Ovary (tissue), 3 donors: ENCODE measurements at regions not wholly inside any gene's neighbourhood (a gene's known extent, or its start where the extent isn't known, plus 50 kb on each side); places are given as distances from the start of the nearest gene placed in this dataset.

Experiments
- CTCF ChIP-seq, 3 donors: fragments of 450-650 bp in 2 of 3; fragments of 200-600 bp in 1 of 3; IDR thresholded peaks; one replicate each; pipeline versions ENCODE4 v1.5.1 to v1.8.0; 2016 to 2022; ENCODE audit warnings: antibody characterized with exemption in 3 of 3, mild to moderate bottlenecking in 1 of 3
- POLR2A ChIP-seq: fragments of 450-650 bp; IDR thresholded peaks from one replicate; pipeline ENCODE4 v1.6.1; 2017; ENCODE audit warnings: antibody characterized with exemption, mild to moderate bottlenecking, moderate library complexity
- donor health status: DM: no; HTN: no; CAD: no.

DNA sequence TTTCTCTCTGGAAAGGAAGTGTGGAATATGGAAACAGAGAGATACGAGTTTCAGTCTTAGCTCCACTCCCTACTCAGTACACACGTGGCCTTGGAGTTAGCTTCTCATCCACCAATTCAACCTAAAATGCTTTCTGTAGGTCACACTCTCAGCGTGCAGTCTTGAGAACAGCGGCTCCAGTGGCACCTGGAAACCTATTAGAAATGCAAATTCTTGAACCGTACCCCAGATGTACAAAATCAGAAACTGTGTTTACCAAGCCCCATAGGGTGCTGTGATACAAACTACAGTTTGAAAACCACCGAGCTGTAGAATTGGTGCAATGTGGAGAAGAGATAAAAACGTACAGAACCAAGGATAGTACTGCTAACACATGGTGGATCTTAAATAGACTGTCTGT is 91.1 kb upstream of the SP4 start:
- TF ChIP-seq CTCF (IDR thresholded peaks at IDR 0.05): no peak
- no peak for TF ChIP-seq POLR2A
